Breast epithelium (tissue), 4 donors: ENCODE measurements at regions not wholly inside any gene's neighbourhood (a gene's known extent, or its start where the extent isn't known, plus 50 kb on each side); places are given as distances from the start of the nearest gene placed in this dataset.

Source experiments
- DNase-seq, 2 donors: peaks; one replicate each; pipeline ENCODE4 v3.0.0-alpha.2; 2019; ENCODE audit warnings: low spot score in 2 of 2
- H3K27ac ChIP-seq, 2 donors: fragments of 200-600 bp; sonication (generic) in 1 of 2; one replicate each; pipeline ENCODE4 v1.5.1; 2016 to 2019; ENCODE audit warnings: mild to moderate bottlenecking in 1 of 2
- H3K27me3 ChIP-seq, 2 donors: fragments of 200-600 bp; sonication (generic) in 1 of 2; one replicate each; pipeline versions ENCODE4 v1.5.1 to v1.6.0; 2017 to 2019; ENCODE audit warnings: control low read depth in 1 of 2, mild to moderate bottlenecking in 1 of 2
- H3K36me3 ChIP-seq: fragments of 200-600 bp; one replicate; pipeline ENCODE4 v1.5.1; 2019
- H3K4me1 ChIP-seq, 2 donors: fragments of 200-600 bp; sonication (generic); one replicate each; pipeline ENCODE4 v1.5.1; 2016 to 2019; ENCODE audit warnings: control low read depth in 1 of 2
- H3K4me3 ChIP-seq, 3 donors: fragments of 200-600 bp; sonication (generic); 1 replicate in 2 of 3; 2 replicates in 1 of 3; pipeline ENCODE4 v1.5.1; 2016 to 2019; ENCODE audit warnings: mild to moderate bottlenecking in 3 of 3, moderate library complexity in 2 of 3
- H3K9me3 ChIP-seq, 2 donors: fragments of 200-600 bp; sonication (generic) in 1 of 2; one replicate each; pipeline ENCODE4 v1.5.1; 2016 to 2019; ENCODE audit warnings: control low read depth in 1 of 2
- CTCF ChIP-seq, 3 donors: fragments of 450-650 bp; IDR thresholded peaks; one replicate each; pipeline ENCODE4 v1.5.1; 2016 to 2017; ENCODE audit warnings: antibody characterized with exemption in 3 of 3, mild to moderate bottlenecking in 3 of 3, moderate library complexity in 3 of 3
- POLR2A ChIP-seq: fragments of 450-650 bp; IDR thresholded peaks from one replicate; pipeline ENCODE4 v1.6.1; 2016; ENCODE audit warnings: antibody characterized with exemption, mild to moderate bottlenecking, moderate library complexity
- POLR2AphosphoS5 ChIP-seq, 3 donors: sonication (generic); formaldehyde crosslinking; IDR thresholded peaks; one replicate each; pipeline ENCODE4 v1.6.1; 2017; ENCODE audit warnings: antibody characterized with exemption in 3 of 3
- intact Hi-C: fragments of 100-400 bp; cut with DNase I; formaldehyde crosslinking; loops from one replicate; pipeline ENCODE4 v1.15.1; 2023; ENCODE audit warnings: low total_unique reads

GRCh38 chr18:4888251-4889040, 308.6 kb downstream of the AKAIN1 start:
- Histone ChIP-seq H3K4me3 (no peak overlapping the region), H3K36me3 (no peaks in the 10 kb centered on the region), H3K4me1 (no peaks in the 10 kb centered on the region), H3K9me3 (peaks cover 5 to 24% of the 10 kb centered on the region in 2 donors), H3K27ac (no peak overlapping the region), H3K27me3 (no peaks in the 10 kb centered on the region)
- intact Hi-C loops: no loop called here
- DNase-seq: no peak
- TF ChIP-seq POLR2A: no peak
- TF ChIP-seq CTCF (IDR thresholded peaks at IDR 0.05): no peak
- no peak for TF ChIP-seq POLR2AphosphoS5 (IDR thresholded peaks at IDR 0.05)

GRCh38 chr18:4878480-4878879, 318.6 kb downstream of the AKAIN1 start:
- Histone ChIP-seq H3K27me3 (no peaks in the 10 kb centered on the region), H3K4me3 (no peak overlapping the region), H3K27ac (no peak overlapping the region), H3K36me3 (no peaks in the 10 kb centered on the region), H3K4me1 (no peaks in the 10 kb centered on the region), H3K9me3 (no peaks in the 10 kb centered on the region)
- DNase-seq: no peak
- TF ChIP-seq POLR2AphosphoS5 (IDR thresholded peaks at IDR 0.05): no peak
- no peak for TF ChIP-seq CTCF (IDR thresholded peaks at IDR 0.05)
- intact Hi-C loops: no loop called here

GRCh38 chr18:4871197-4871596, 325.9 kb downstream of the AKAIN1 start:
- no peak overlapping the region for H3K27ac ChIP-seq
- intact Hi-C loops: no loop called here
- no peaks in the 10 kb centered on the region for H3K4me1 ChIP-seq
- no peak for DNase-seq
- H3K4me3 ChIP-seq: no peak overlapping the region
- no peaks in the 10 kb centered on the region for H3K36me3 ChIP-seq
- TF ChIP-seq POLR2AphosphoS5 (IDR thresholded peaks at IDR 0.05) (no peak), POLR2A (no peak), CTCF (IDR thresholded peaks at IDR 0.05) (no peak)
- H3K27me3 ChIP-seq: no peaks in the 10 kb centered on the region
- peaks cover 0 to 12% of the 10 kb centered on the region in 2 donors for H3K9me3 ChIP-seq

- H3K27ac ChIP-seq: no peak overlapping the region
- no peaks in the 10 kb centered on the region for H3K4me1 ChIP-seq
- no peaks in the 10 kb centered on the region for H3K36me3 ChIP-seq
- no peaks in the 10 kb centered on the region for H3K27me3 ChIP-seq
- intact Hi-C loops: no loop called here
- DNase-seq: no peak
- H3K9me3 ChIP-seq: peaks cover 0 to 12% of the 10 kb centered on the region in 2 donors
- TF ChIP-seq CTCF (IDR thresholded peaks at IDR 0.05) (no peak), POLR2AphosphoS5 (IDR thresholded peaks at IDR 0.05) (no peak), POLR2A (no peak)
- no peak overlapping the region for H3K4me3 ChIP-seq
These were observed 326.8 kb downstream of the AKAIN1 start for GRCh38 chr18:4870177-4870773.

- DNase-seq: no peak
- Histone ChIP-seq H3K4me1 (no peaks in the 10 kb centered on the region), H3K9me3 (peaks cover 0 to 12% of the 10 kb centered on the region in 2 donors), H3K27ac (no peak overlapping the region), H3K4me3 (no peak overlapping the region), H3K36me3 (no peaks in the 10 kb centered on the region), H3K27me3 (no peaks in the 10 kb centered on the region)
- TF ChIP-seq POLR2A (no peak), POLR2AphosphoS5 (IDR thresholded peaks at IDR 0.05) (no peak), CTCF (IDR thresholded peaks at IDR 0.05) (no peak)
- intact Hi-C loops: no loop called here
These were observed 327.9 kb downstream of the AKAIN1 start for GRCh38 chr18:4869155-4869554.
